ENCODE measurements at regions not wholly inside any gene's neighbourhood (a gene's known extent, or its start where the extent isn't known, plus 50 kb on each side); places are given as distances from the start of the nearest gene placed in this dataset.

- Histone ChIP-seq H3K9me3 (ENCODE audit: low read depth) (no peaks in the 10 kb centered on the region), H3K36me3 (ENCODE audit: low read depth) (no peaks in the 10 kb centered on the region), H3K79me2 (ENCODE audit: insufficient read depth) (no peaks in the 10 kb centered on the region), H3K4me2 (ENCODE audit: unreplicated experiment) (no peak overlapping the region), H3K27me3 (replicated peaks; ENCODE audit: insufficient read depth) (no peaks in the 10 kb centered on the region), H3K4me1 (ENCODE audit: insufficient read depth) (no peaks in the 10 kb centered on the region), H3F3A (ENCODE audit: insufficient read depth) (no peaks in the 10 kb centered on the region), H4K20me1 (ENCODE audit: insufficient read depth) (no peaks in the 10 kb centered on the region), H3K4me3 (no peak overlapping the region), H2AFZ (no peak overlapping the region), H3K9me2 (ENCODE audit: insufficient read depth) (no peaks in the 10 kb centered on the region), H3K27ac (no peak overlapping the region), H3K9ac (no peak overlapping the region)
- TF ChIP-seq EZH2 (IDR thresholded peaks at IDR 0.05; ENCODE audit: insufficient read depth, poor library complexity, severe bottlenecking) (no peak), EZH2phosphoT487 (IDR thresholded peaks at IDR 0.05; ENCODE audit: insufficient read depth, low read depth) (no peak)
- DNase-seq = no peak
- in situ Hi-C loops (cut with MboI) = no loop called here
- 3 to 7% methylated on average over 1 of the region's 1 CpG for WGBS, 2 experiments (ENCODE audit: low coverage in 1 of 2, low lambda C conversion rate in 2 of 2, missing lambda C conversion rate in 2 of 2)
Observed at GRCh38 chr7:110209884-110210283, 881.0 kb upstream of the LRRN3 start.

GRCh38 chr7:110210941-110211608 lies 879.9 kb upstream of the LRRN3 start:
- Histone ChIP-seq H4K20me1 (ENCODE audit: insufficient read depth) (no peaks in the 10 kb centered on the region), H3K9me2 (ENCODE audit: insufficient read depth) (no peaks in the 10 kb centered on the region), H3K9ac (no peak overlapping the region), H3K27ac (no peak overlapping the region), H3F3A (ENCODE audit: insufficient read depth) (no peaks in the 10 kb centered on the region), H3K27me3 (replicated peaks; ENCODE audit: insufficient read depth) (no peaks in the 10 kb centered on the region), H2AFZ (no peak overlapping the region), H3K4me3 (no peak overlapping the region), H3K79me2 (ENCODE audit: insufficient read depth) (no peaks in the 10 kb centered on the region), H3K4me2 (ENCODE audit: unreplicated experiment) (no peak overlapping the region), H3K36me3 (ENCODE audit: low read depth) (no peaks in the 10 kb centered on the region), H3K9me3 (ENCODE audit: low read depth) (no peaks in the 10 kb centered on the region), H3K4me1 (ENCODE audit: insufficient read depth) (no peaks in the 10 kb centered on the region)
- TF ChIP-seq EZH2phosphoT487 (IDR thresholded peaks at IDR 0.05; ENCODE audit: insufficient read depth, low read depth) (no peak), EZH2 (IDR thresholded peaks at IDR 0.05; ENCODE audit: insufficient read depth, poor library complexity, severe bottlenecking) (no peak)
- in situ Hi-C loops (cut with MboI) = no loop called here
- 25 to 32% methylated on average over 1 of the region's 1 CpG for WGBS, 2 experiments (ENCODE audit: low coverage in 1 of 2, low lambda C conversion rate in 2 of 2, missing lambda C conversion rate in 2 of 2)
- DNase-seq = no peak

GRCh38 chr7:110224643-110225042 lies 866.3 kb upstream of the LRRN3 start:
- Histone ChIP-seq H4K20me1 (ENCODE audit: insufficient read depth) (no peaks in the 10 kb centered on the region), H3K9me2 (ENCODE audit: insufficient read depth) (no peaks in the 10 kb centered on the region), H2AFZ (no peak overlapping the region), H3K4me1 (ENCODE audit: insufficient read depth) (no peaks in the 10 kb centered on the region), H3K27me3 (replicated peaks; ENCODE audit: insufficient read depth) (no peaks in the 10 kb centered on the region), H3K27ac (no peak overlapping the region), H3K79me2 (ENCODE audit: insufficient read depth) (no peaks in the 10 kb centered on the region), H3K36me3 (ENCODE audit: low read depth) (no peaks in the 10 kb centered on the region), H3K4me3 (no peak overlapping the region), H3F3A (ENCODE audit: insufficient read depth) (no peaks in the 10 kb centered on the region), H3K9ac (no peak overlapping the region), H3K9me3 (ENCODE audit: low read depth) (no peaks in the 10 kb centered on the region), H3K4me2 (ENCODE audit: unreplicated experiment) (no peak overlapping the region)
- TF ChIP-seq EZH2 (IDR thresholded peaks at IDR 0.05; ENCODE audit: insufficient read depth, poor library complexity, severe bottlenecking) (no peak), EZH2phosphoT487 (IDR thresholded peaks at IDR 0.05; ENCODE audit: insufficient read depth, low read depth) (no peak)
- in situ Hi-C loops (cut with MboI) = no loop called here
- no peak for DNase-seq

GRCh38 chr7:110246118-110246517 lies 844.8 kb upstream of the LRRN3 start:
- Histone ChIP-seq H3K4me1 (ENCODE audit: insufficient read depth) (no peaks in the 10 kb centered on the region), H3K27me3 (replicated peaks; ENCODE audit: insufficient read depth) (no peaks in the 10 kb centered on the region), H3K9ac (no peak overlapping the region), H3K36me3 (ENCODE audit: low read depth) (no peaks in the 10 kb centered on the region), H3F3A (ENCODE audit: insufficient read depth) (no peaks in the 10 kb centered on the region), H2AFZ (no peak overlapping the region), H3K9me3 (ENCODE audit: low read depth) (no peaks in the 10 kb centered on the region), H3K27ac (no peak overlapping the region), H3K9me2 (ENCODE audit: insufficient read depth) (no peaks in the 10 kb centered on the region), H3K79me2 (ENCODE audit: insufficient read depth) (no peaks in the 10 kb centered on the region), H3K4me2 (ENCODE audit: unreplicated experiment) (no peak overlapping the region), H3K4me3 (no peak overlapping the region), H4K20me1 (ENCODE audit: insufficient read depth) (no peaks in the 10 kb centered on the region)
- 0% methylated on average over 1 of the region's 1 CpG for WGBS, 2 experiments (ENCODE audit: low coverage in 1 of 2, low lambda C conversion rate in 2 of 2, missing lambda C conversion rate in 2 of 2)
- no peak for DNase-seq
- in situ Hi-C loops (cut with MboI) = no loop called here
- TF ChIP-seq EZH2 (IDR thresholded peaks at IDR 0.05; ENCODE audit: insufficient read depth, poor library complexity, severe bottlenecking) (no peak), EZH2phosphoT487 (IDR thresholded peaks at IDR 0.05; ENCODE audit: insufficient read depth, low read depth) (no peak)

- DNase-seq = no peak
- TF ChIP-seq EZH2 (IDR thresholded peaks at IDR 0.05; ENCODE audit: insufficient read depth, poor library complexity, severe bottlenecking) (no peak), EZH2phosphoT487 (IDR thresholded peaks at IDR 0.05; ENCODE audit: insufficient read depth, low read depth) (no peak)
- in situ Hi-C loops (cut with MboI) = no loop called here
- Histone ChIP-seq H3K27me3 (replicated peaks; ENCODE audit: insufficient read depth) (no peaks in the 10 kb centered on the region), H3K9me3 (ENCODE audit: low read depth) (no peaks in the 10 kb centered on the region), H3F3A (ENCODE audit: insufficient read depth) (no peaks in the 10 kb centered on the region), H2AFZ (no peak overlapping the region), H3K4me2 (ENCODE audit: unreplicated experiment) (no peak overlapping the region), H3K79me2 (ENCODE audit: insufficient read depth) (no peaks in the 10 kb centered on the region), H3K4me1 (ENCODE audit: insufficient read depth) (no peaks in the 10 kb centered on the region), H3K9me2 (ENCODE audit: insufficient read depth) (no peaks in the 10 kb centered on the region), H4K20me1 (ENCODE audit: insufficient read depth) (no peaks in the 10 kb centered on the region), H3K4me3 (no peak overlapping the region), H3K36me3 (ENCODE audit: low read depth) (no peaks in the 10 kb centered on the region), H3K9ac (no peak overlapping the region), H3K27ac (no peak overlapping the region)
- WGBS, 2 experiments (ENCODE audit: low coverage in 1 of 2, low lambda C conversion rate in 2 of 2, missing lambda C conversion rate in 2 of 2) = 0 to 1% methylated on average over 4 of the region's 4 CpGs
Observed at GRCh38 chr7:110253093-110253492, 837.8 kb upstream of the LRRN3 start.
